Tibial nerve (tissue), 3 donors: ENCODE measurements at regions not wholly inside any gene's neighbourhood (a gene's known extent, or its start where the extent isn't known, plus 50 kb on each side); places are given as distances from the start of the nearest gene placed in this dataset.

ENCODE experiments used
- CTCF ChIP-seq, 5 experiments: fragments of 200-600 bp in 3 of 5; fragments of 450-650 bp in 2 of 5; sonication (generic) in 3 of 5; IDR thresholded peaks; one replicate each; pipeline ENCODE4 v1.5.1; 2016 to 2019; ENCODE audit warnings: antibody characterized with exemption in 5 of 5, mild to moderate bottlenecking in 3 of 5, moderate library complexity in 2 of 5
- POLR2A ChIP-seq, 2 donors: fragments of 450-650 bp; IDR thresholded peaks; one replicate each; pipeline ENCODE4 v1.6.1; 2017; ENCODE audit warnings: antibody characterized with exemption in 2 of 2, mild to moderate bottlenecking in 2 of 2, moderate library complexity in 2 of 2

- no peak for TF ChIP-seq CTCF (IDR thresholded peaks at IDR 0.05)
- TF ChIP-seq POLR2A (IDR thresholded peaks at IDR 0.05), result no peak
Observed at GRCh38 chr4:180084561-180084960, 2158.6 kb upstream of the TENM3 start.
